Activated naive CD4-positive, alpha-beta T cell (primary cell): ENCODE measurements at regions not wholly inside any gene's neighbourhood (a gene's known extent, or its start where the extent isn't known, plus 50 kb on each side); places are given as distances from the start of the nearest gene placed in this dataset.

ENCODE experiments used
- DNase-seq, 4 experiments: peaks; one replicate each; lab custom pipeline; 2025; lab: John Stamatoyannopoulos, UW

- DNase-seq = no peak
Measured at GRCh38 chr10:42952349-42952748, 124.5 kb upstream of the RET start.

GRCh38 chr10:42952931-42953683 lies 123.8 kb upstream of the RET start:
- DNase-seq = no peak

GRCh38 chr10:42953684-42954674 lies 122.9 kb upstream of the RET start:
- no peak for DNase-seq

GRCh38 chr10:42954766-42955492 lies 121.9 kb upstream of the RET start:
- no peak for DNase-seq

GRCh38 chr10:42955493-42955889 lies 121.4 kb upstream of the RET start:
- DNase-seq = no peak

- DNase-seq = no peak
Measured at GRCh38 chr10:42956045-42956444, 120.8 kb upstream of the RET start.

- no peak for DNase-seq
Measured at GRCh38 chr10:42958142-42958868, 118.6 kb upstream of the RET start.

GRCh38 chr10:42959833-42960232 lies 117.0 kb upstream of the RET start:
- DNase-seq = no peak

- DNase-seq = no peak
Measured at GRCh38 chr10:42960491-42960990, 116.3 kb upstream of the RET start.

GRCh38 chr10:42960991-42961795 lies 115.7 kb upstream of the RET start:
- no peak for DNase-seq

GRCh38 chr10:42961796-42962109 lies 115.1 kb upstream of the RET start:
- no peak for DNase-seq

- no peak for DNase-seq
Measured at GRCh38 chr10:42962110-42962901, 114.6 kb upstream of the RET start.

- no peak for DNase-seq
Measured at GRCh38 chr10:42962902-42963231, 114.0 kb upstream of the RET start.

GRCh38 chr10:42963312-42963711 lies 113.6 kb upstream of the RET start:
- DNase-seq = no peak

- no peak for DNase-seq
Measured at GRCh38 chr10:42969147-42969546, 107.7 kb upstream of the RET start.

- no peak for DNase-seq
Measured at GRCh38 chr10:42969909-42970308, 107.0 kb upstream of the RET start.

- no peak for DNase-seq
Measured at GRCh38 chr10:42970451-42971250, 106.2 kb upstream of the RET start.

GRCh38 chr10:42971251-42971599 lies 105.6 kb upstream of the RET start:
- DNase-seq = no peak

- DNase-seq = no peak
Measured at GRCh38 chr10:42972946-42973345, 103.9 kb upstream of the RET start.
